Mesodermal cell (in vitro differentiated cells): ENCODE measurements at regions not wholly inside any gene's neighbourhood (a gene's known extent, or its start where the extent isn't known, plus 50 kb on each side); places are given as distances from the start of the nearest gene placed in this dataset.

Experiments used
- H3K27ac ChIP-seq: 2 replicates; pipeline ENCODE4 v1.7.0; 2013; ENCODE audit warnings: mild to moderate bottlenecking, low read depth, low read length, moderate library complexity; ENCODE audit not compliant: severe bottlenecking
- H3K36me3 ChIP-seq: 2 replicates; pipeline ENCODE4 v1.7.1; 2013; ENCODE audit warnings: mild to moderate bottlenecking, low read length, moderate library complexity; ENCODE audit not compliant: control insufficient read depth, insufficient read depth
- H3K4me1 ChIP-seq: one replicate; pipeline ENCODE4 v1.7.1; 2013; ENCODE audit warnings: mild to moderate bottlenecking, low read length; ENCODE audit not compliant: insufficient read depth, control insufficient read depth, poor library complexity, severe bottlenecking
- H3K4me3 ChIP-seq: 2 replicates; pipeline ENCODE4 v1.7.0; 2013; ENCODE audit warnings: low read length, control low read depth, mild to moderate bottlenecking; ENCODE audit not compliant: insufficient read depth, poor library complexity, severe bottlenecking; ENCODE audit errors: extremely low read depth
- H3K9me3 ChIP-seq: 2 replicates; pipeline ENCODE4 v1.7.1; 2013; ENCODE audit warnings: mild to moderate bottlenecking, low read length, moderate library complexity; ENCODE audit not compliant: control insufficient read depth
- WGBS, 2 experiments: methylation state at CpG; one replicate each; pipeline ENCODE4 v1.1.5; 2013; ENCODE audit warnings: missing lambda C conversion rate in 2 of 2; ENCODE audit not compliant: insufficient coverage in 2 of 2; 5-methylcytosine and 5-hydroxymethylcytosine counted together

GRCh38 chr12:97616946-97617345 is 154.3 kb downstream of the RMST start:
- WGBS, 2 experiments, result 100% methylated on average over 1 to 4 of the region's 4 CpGs
- H3K9me3 ChIP-seq, result no peaks in the 10 kb centered on the region
- H3K27ac ChIP-seq, result no peak overlapping the region

GRCh38 chr12:97628962-97629361 is 166.4 kb downstream of the RMST start:
- Histone ChIP-seq H3K4me1 (no peaks in the 10 kb centered on the region), H3K27ac (no peak overlapping the region), H3K9me3 (no peaks in the 10 kb centered on the region), H3K36me3 (no peaks in the 10 kb centered on the region), H3K4me3 (no peak overlapping the region)

More at GRCh38 chr12:97616946-97617345, 154.3 kb downstream of the RMST start:
- H3K36me3 ChIP-seq, result no peaks in the 10 kb centered on the region
- no peak overlapping the region for H3K4me3 ChIP-seq
- no peaks in the 10 kb centered on the region for H3K4me1 ChIP-seq

GRCh38 chr12:97629382-97629781 is 166.8 kb downstream of the RMST start:
- Histone ChIP-seq H3K36me3 (no peaks in the 10 kb centered on the region), H3K9me3 (no peaks in the 10 kb centered on the region), H3K4me3 (no peak overlapping the region), H3K27ac (no peak overlapping the region), H3K4me1 (no peaks in the 10 kb centered on the region)

- H3K4me3 ChIP-seq, result no peak overlapping the region
These were observed 167.8 kb downstream of the RMST start for GRCh38 chr12:97630356-97630755.

GRCh38 chr12:97630875-97631274 is 168.3 kb downstream of the RMST start:
- no peaks in the 10 kb centered on the region for H3K9me3 ChIP-seq
- no peaks in the 10 kb centered on the region for H3K36me3 ChIP-seq
- WGBS, 2 experiments, result 97% methylated on average over 3 of the region's 4 CpGs; no CpG with 5 or more reads in 1 of the 2 experiments
- no peaks in the 10 kb centered on the region for H3K4me1 ChIP-seq
- no peak overlapping the region for H3K27ac ChIP-seq
- H3K4me3 ChIP-seq, result no peak overlapping the region

More at GRCh38 chr12:97630356-97630755, 167.8 kb downstream of the RMST start:
- Histone ChIP-seq H3K27ac (no peak overlapping the region), H3K9me3 (no peaks in the 10 kb centered on the region), H3K36me3 (no peaks in the 10 kb centered on the region), H3K4me1 (no peaks in the 10 kb centered on the region)
- no CpG with 5 or more reads among the region's 2 CpGs for WGBS, 2 experiments

DNA sequence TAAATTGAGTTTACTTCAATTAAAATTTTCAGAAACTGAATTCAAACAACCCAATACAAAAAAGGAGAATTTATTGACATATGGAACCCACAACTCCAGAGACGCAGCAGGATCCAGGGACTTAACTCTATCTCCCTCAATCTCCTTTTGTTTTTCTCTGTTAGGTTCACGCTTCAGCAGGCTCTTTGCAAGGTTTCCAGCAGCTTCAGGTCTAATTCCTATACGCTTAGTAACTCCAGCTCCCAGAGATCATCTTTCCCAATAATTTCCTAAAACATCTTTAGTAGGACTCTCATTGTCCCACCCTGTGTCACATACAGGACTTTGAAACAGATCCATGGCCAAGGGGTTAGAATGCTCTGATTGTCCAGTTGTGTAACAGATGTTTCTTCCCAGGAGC is 175.2 kb downstream of the RMST start:
- no peaks in the 10 kb centered on the region for H3K9me3 ChIP-seq
- H3K36me3 ChIP-seq, result no peaks in the 10 kb centered on the region
- 77 to 83% methylated on average over 3 of the region's 3 CpGs for WGBS, 2 experiments
- H3K4me3 ChIP-seq, result no peak overlapping the region
- H3K27ac ChIP-seq, result no peak overlapping the region
- peaks cover 13% of the 10 kb centered on the region for H3K4me1 ChIP-seq

DNA sequence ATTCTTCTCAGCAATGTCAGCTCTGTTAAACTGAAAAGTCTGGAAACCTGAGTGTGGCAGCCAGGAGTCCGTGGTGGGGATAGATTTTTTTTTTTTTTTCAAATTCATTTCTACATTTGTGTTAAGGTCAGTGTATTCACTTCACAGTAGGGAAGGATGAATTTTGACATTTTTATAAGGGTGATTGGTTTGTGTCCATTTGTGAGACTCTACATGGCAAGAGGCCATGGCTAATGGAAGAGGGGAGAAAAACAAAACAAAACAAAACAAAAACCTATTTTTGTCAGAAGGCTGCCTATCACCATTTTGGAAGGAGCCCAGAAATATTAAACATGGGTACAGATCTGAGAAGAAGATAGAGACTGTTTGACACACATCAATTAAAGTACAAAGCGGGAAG is 176.1 kb downstream of the RMST start:
- Histone ChIP-seq H3K4me3 (no peak overlapping the region), H3K27ac (no peak overlapping the region), H3K9me3 (no peaks in the 10 kb centered on the region), H3K36me3 (no peaks in the 10 kb centered on the region), H3K4me1 (peaks cover 13% of the 10 kb centered on the region)
- no CpG with 5 or more reads among the region's 2 CpGs for WGBS, 2 experiments

GRCh38 chr12:97639702-97640101 is 177.1 kb downstream of the RMST start:
- H3K36me3 ChIP-seq, result no peaks in the 10 kb centered on the region
- H3K27ac ChIP-seq, result peak overlapping the region; percentile 26
- WGBS, 2 experiments, result no CpG with 5 or more reads among the region's 1 CpG
- no peak overlapping the region for H3K4me3 ChIP-seq
- no peaks in the 10 kb centered on the region for H3K9me3 ChIP-seq
- peaks cover 13% of the 10 kb centered on the region for H3K4me1 ChIP-seq

DNA sequence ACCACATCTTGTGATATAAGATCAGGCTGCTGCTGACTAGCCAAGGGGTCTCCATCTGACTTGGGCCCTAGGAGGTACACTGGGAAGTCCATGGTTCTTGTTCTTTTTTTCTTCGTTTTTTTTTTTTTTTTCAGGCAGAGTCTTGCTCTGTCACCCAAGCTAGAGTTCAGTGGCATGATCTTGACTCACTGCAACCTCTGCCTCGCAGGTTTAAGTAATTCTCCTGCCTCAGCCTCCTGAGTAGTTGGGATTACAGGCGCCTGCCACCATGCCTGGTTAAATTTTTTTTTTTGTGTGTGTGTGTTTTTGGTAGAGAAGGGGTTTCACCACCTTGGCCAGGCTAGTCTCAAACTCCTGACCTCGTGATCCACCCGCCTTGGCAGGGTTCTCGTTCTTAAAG is 178.2 kb downstream of the RMST start:
- WGBS, 2 experiments, result 88% methylated on average over 1 to 4 of the region's 6 CpGs
- no peak overlapping the region for H3K27ac ChIP-seq
- H3K9me3 ChIP-seq, result no peaks in the 10 kb centered on the region
- peaks cover 13% of the 10 kb centered on the region for H3K4me1 ChIP-seq
- no peak overlapping the region for H3K4me3 ChIP-seq
- no peaks in the 10 kb centered on the region for H3K36me3 ChIP-seq

DNA sequence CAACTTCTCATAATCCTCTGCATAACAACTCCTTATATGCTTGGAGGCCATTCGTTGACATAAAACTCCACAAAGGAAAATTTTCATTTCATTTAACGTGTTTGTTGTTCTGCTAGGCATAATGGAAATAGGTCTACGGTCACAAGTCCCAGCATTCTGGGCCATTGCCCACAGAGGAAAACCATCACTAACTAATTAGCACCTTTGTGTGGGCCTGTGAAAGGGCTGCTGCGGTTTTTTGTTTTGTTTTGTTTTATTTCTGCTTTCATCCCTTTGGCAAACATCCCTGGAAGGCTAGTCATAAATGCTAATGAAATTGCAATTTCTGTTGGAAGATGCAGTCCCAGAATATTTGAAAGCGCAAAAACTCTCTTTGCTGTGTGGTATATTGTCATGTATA is 180.3 kb downstream of the RMST start:
- Histone ChIP-seq H3K27ac (no peak overlapping the region), H3K9me3 (no peaks in the 10 kb centered on the region), H3K4me1 (peaks cover 13% of the 10 kb centered on the region), H3K4me3 (no peak overlapping the region), H3K36me3 (no peaks in the 10 kb centered on the region)
- WGBS, 2 experiments, result no CpG with 5 or more reads among the region's 5 CpGs

- Histone ChIP-seq H3K9me3 (no peaks in the 10 kb centered on the region), H3K36me3 (no peaks in the 10 kb centered on the region), H3K4me3 (no peak overlapping the region), H3K27ac (no peak overlapping the region), H3K4me1 (peaks cover 9% of the 10 kb centered on the region)
- 95% methylated on average over 6 to 7 of the region's 7 CpGs for WGBS, 2 experiments
These were observed 181.3 kb downstream of the RMST start for GRCh38 chr12:97643924-97644323.

GRCh38 chr12:97645726-97646125 is 183.1 kb downstream of the RMST start:
- no peak overlapping the region for H3K27ac ChIP-seq
- no peaks in the 10 kb centered on the region for H3K9me3 ChIP-seq
- no CpG with 5 or more reads among the region's 1 CpG for WGBS, 2 experiments
- H3K36me3 ChIP-seq, result no peaks in the 10 kb centered on the region
- H3K4me3 ChIP-seq, result no peak overlapping the region
- peaks cover 5% of the 10 kb centered on the region for H3K4me1 ChIP-seq
